Peyer's patch (tissue), 4 donors: ENCODE measurements at regions not wholly inside any gene's neighbourhood (a gene's known extent, or its start where the extent isn't known, plus 50 kb on each side); places are given as distances from the start of the nearest gene placed in this dataset.

Experiments
- DNase-seq, 3 donors: peaks; one replicate each; pipeline ENCODE4 v3.0.0-alpha.2; 2017 to 2019
- H3K27ac ChIP-seq, 4 donors: fragments of 200-600 bp; sonication (generic); one replicate each; pipeline ENCODE4 v1.5.1; 2016 to 2019
- H3K27me3 ChIP-seq, 2 donors: fragments of 200-600 bp; sonication (generic); one replicate each; pipeline ENCODE4 v1.5.1; 2019
- H3K36me3 ChIP-seq, 3 donors: fragments of 200-600 bp; sonication (generic); one replicate each; pipeline ENCODE4 v1.5.1; 2016 to 2019
- H3K4me1 ChIP-seq, 4 donors: fragments of 200-600 bp; sonication (generic); one replicate each; pipeline ENCODE4 v1.5.1; 2016 to 2019
- H3K4me3 ChIP-seq, 4 donors: fragments of 200-600 bp; sonication (generic); 1 replicate in 3 of 4; 2 replicates in 1 of 4; pipeline ENCODE4 v1.5.1; 2016 to 2019; ENCODE audit warnings: mild to moderate bottlenecking in 1 of 4
- H3K9me3 ChIP-seq, 4 donors: fragments of 200-600 bp; sonication (generic); one replicate each; pipeline ENCODE4 v1.5.1; 2016 to 2019; ENCODE audit warnings: mild to moderate bottlenecking in 1 of 4
- CTCF ChIP-seq, 6 experiments: fragments of 450-650 bp in 4 of 6; fragments of 200-600 bp in 2 of 6; sonication (generic) in 1 of 6; IDR thresholded peaks; one replicate each; pipeline ENCODE4 v1.5.1; 2017 to 2019; ENCODE audit warnings: antibody characterized with exemption in 6 of 6, mild to moderate bottlenecking in 3 of 6, moderate library complexity in 1 of 6
- POLR2A ChIP-seq, 2 donors: fragments of 450-650 bp; IDR thresholded peaks; one replicate each; pipeline ENCODE4 v1.5.1; 2017; ENCODE audit warnings: antibody characterized with exemption in 2 of 2, mild to moderate bottlenecking in 2 of 2, moderate library complexity in 2 of 2

GRCh38 chr17:73840829-73841228 is 196.6 kb upstream of the SDK2 start:
- no peak overlapping the region for H3K27ac ChIP-seq
- H3K27me3 ChIP-seq, result no peaks in the 10 kb centered on the region
- no peak overlapping the region for H3K4me3 ChIP-seq
- no peaks in the 10 kb centered on the region for H3K9me3 ChIP-seq
- no peaks in the 10 kb centered on the region for H3K4me1 ChIP-seq
- DNase-seq, result no peak
- TF ChIP-seq CTCF (IDR thresholded peaks at IDR 0.05) (no peak), POLR2A (IDR thresholded peaks at IDR 0.05) (no peak)
- H3K36me3 ChIP-seq, result no peaks in the 10 kb centered on the region

- Histone ChIP-seq H3K4me3 (no peak overlapping the region), H3K27ac (no peak overlapping the region), H3K36me3 (no peaks in the 10 kb centered on the region), H3K9me3 (no peaks in the 10 kb centered on the region), H3K27me3 (no peaks in the 10 kb centered on the region), H3K4me1 (no peaks in the 10 kb centered on the region)
- DNase-seq, result no peak
- TF ChIP-seq POLR2A (IDR thresholded peaks at IDR 0.05), result no peak
- peak in 4 of 6 experiments; percentile 21 to 48 (median 36) for TF ChIP-seq CTCF (IDR thresholded peaks at IDR 0.05)
Observed at GRCh38 chr17:73841431-73842060, 197.3 kb upstream of the SDK2 start.

GRCh38 chr17:73847952-73848351 is 203.7 kb upstream of the SDK2 start:
- TF ChIP-seq POLR2A (IDR thresholded peaks at IDR 0.05) (no peak), CTCF (IDR thresholded peaks at IDR 0.05) (no peak)
- Histone ChIP-seq H3K4me1 (no peaks in the 10 kb centered on the region), H3K27ac (no peak overlapping the region), H3K9me3 (peaks cover 0 to 4% (median 0%) of the 10 kb centered on the region in 4 donors), H3K36me3 (no peaks in the 10 kb centered on the region), H3K27me3 (no peaks in the 10 kb centered on the region), H3K4me3 (no peak overlapping the region)
- no peak for DNase-seq

- peaks cover 0 to 4% (median 0%) of the 10 kb centered on the region in 4 donors for H3K9me3 ChIP-seq
- H3K4me1 ChIP-seq, result no peaks in the 10 kb centered on the region
- H3K36me3 ChIP-seq, result no peaks in the 10 kb centered on the region
- no peak overlapping the region for H3K4me3 ChIP-seq
- TF ChIP-seq POLR2A (IDR thresholded peaks at IDR 0.05) (no peak), CTCF (IDR thresholded peaks at IDR 0.05) (no peak)
- H3K27me3 ChIP-seq, result no peaks in the 10 kb centered on the region
- DNase-seq, result no peak
- H3K27ac ChIP-seq, result no peak overlapping the region
Observed at GRCh38 chr17:73850426-73850825, 206.2 kb upstream of the SDK2 start.

- H3K4me3 ChIP-seq, result no peak overlapping the region
- no peaks in the 10 kb centered on the region for H3K4me1 ChIP-seq
- H3K36me3 ChIP-seq, result no peaks in the 10 kb centered on the region
- H3K9me3 ChIP-seq, result peaks cover 0 to 4% (median 0%) of the 10 kb centered on the region in 4 donors
- TF ChIP-seq CTCF (IDR thresholded peaks at IDR 0.05), result no peak
- TF ChIP-seq POLR2A (IDR thresholded peaks at IDR 0.05), result no peak
- H3K27me3 ChIP-seq, result no peaks in the 10 kb centered on the region
- no peak overlapping the region for H3K27ac ChIP-seq
- DNase-seq, result no peak
Observed at GRCh38 chr17:73851091-73851490, 206.8 kb upstream of the SDK2 start.

GRCh38 chr17:73851921-73852320 is 207.7 kb upstream of the SDK2 start:
- Histone ChIP-seq H3K27me3 (no peaks in the 10 kb centered on the region), H3K4me3 (no peak overlapping the region), H3K27ac (no peak overlapping the region), H3K36me3 (no peaks in the 10 kb centered on the region), H3K4me1 (no peaks in the 10 kb centered on the region), H3K9me3 (peaks cover 0 to 4% (median 0%) of the 10 kb centered on the region in 4 donors)
- TF ChIP-seq CTCF (IDR thresholded peaks at IDR 0.05) (no peak), POLR2A (IDR thresholded peaks at IDR 0.05) (no peak)
- no peak for DNase-seq
